Kidney epithelial cell (primary cell): ENCODE measurements at regions not wholly inside any gene's neighbourhood (a gene's known extent, or its start where the extent isn't known, plus 50 kb on each side); places are given as distances from the start of the nearest gene placed in this dataset.

Source experiments
- DNase-seq: peaks from one replicate; pipeline ENCODE4 v3.0.0-alpha.2; 2010; ENCODE audit warnings: low read depth
- H3K27me3 ChIP-seq: 2 replicates; pipeline ENCODE4 v1.6.0; 2011; ENCODE audit warnings: low read length; ENCODE audit not compliant: control insufficient read depth, insufficient read depth
- H3K36me3 ChIP-seq: 2 replicates; pipeline ENCODE4 v1.5.1; 2011; ENCODE audit warnings: low read length; ENCODE audit not compliant: control insufficient read depth, insufficient read depth
- H3K4me3 ChIP-seq: 2 replicates; pipeline ENCODE4 v1.5.1; 2011; ENCODE audit warnings: low read depth, mild to moderate bottlenecking, control low read depth, low read length
- CTCF ChIP-seq: IDR thresholded peaks from 2 replicates; pipeline ENCODE4 v1.5.1; 2011; ENCODE audit warnings: mild to moderate bottlenecking, moderate library complexity, low read length, control low read depth, inconsistent platforms; ENCODE audit not compliant: insufficient read depth, poor library complexity, severe bottlenecking

GRCh38 chr20:41865938-41866337, 247.8 kb upstream of the CHD6 start:
- no peak for TF ChIP-seq CTCF
- Histone ChIP-seq H3K27me3 (no peaks in the 10 kb centered on the region), H3K36me3 (no peaks in the 10 kb centered on the region), H3K4me3 (no peak overlapping the region)
- no peak for DNase-seq

- Histone ChIP-seq H3K36me3 (no peaks in the 10 kb centered on the region), H3K27me3 (no peaks in the 10 kb centered on the region), H3K4me3 (no peak overlapping the region)
- no peak for TF ChIP-seq CTCF
- no peak for DNase-seq
Observed at GRCh38 chr20:41862476-41862875, 244.3 kb upstream of the CHD6 start.

- H3K36me3 ChIP-seq = no peaks in the 10 kb centered on the region
- no peak for TF ChIP-seq CTCF
- no peak for DNase-seq
- H3K27me3 ChIP-seq = no peaks in the 10 kb centered on the region
- no peak overlapping the region for H3K4me3 ChIP-seq
Observed at GRCh38 chr20:41861772-41862422, 243.7 kb upstream of the CHD6 start.

- H3K4me3 ChIP-seq = no peak overlapping the region
- TF ChIP-seq CTCF = no peak
- H3K27me3 ChIP-seq = no peaks in the 10 kb centered on the region
- no peak for DNase-seq
- H3K36me3 ChIP-seq = no peaks in the 10 kb centered on the region
Observed at GRCh38 chr20:41854765-41855164, 236.6 kb upstream of the CHD6 start.

- no peak overlapping the region for H3K4me3 ChIP-seq
- no peaks in the 10 kb centered on the region for H3K36me3 ChIP-seq
- H3K27me3 ChIP-seq = no peaks in the 10 kb centered on the region
- no peak for DNase-seq
- no peak for TF ChIP-seq CTCF
Observed at GRCh38 chr20:41853806-41854205, 235.6 kb upstream of the CHD6 start.

GRCh38 chr20:41848180-41848579, 230.0 kb upstream of the CHD6 start:
- Histone ChIP-seq H3K4me3 (no peak overlapping the region), H3K36me3 (no peaks in the 10 kb centered on the region), H3K27me3 (no peaks in the 10 kb centered on the region)
- TF ChIP-seq CTCF = no peak
- no peak for DNase-seq
